SHP77 (cell line): ENCODE measurements at regions not wholly inside any gene's neighbourhood (a gene's known extent, or its start where the extent isn't known, plus 50 kb on each side); places are given as distances from the start of the nearest gene placed in this dataset.

Experiments used
- DNase-seq, 2 experiments: peaks; one replicate each; lab custom pipeline; 2025; lab: John Stamatoyannopoulos, UW

- DNase-seq: no peak
These were observed 467.7 kb upstream of the FAT3 start for GRCh38 chr11:91756829-91757480.

GRCh38 chr11:91755951-91756707, 468.5 kb upstream of the FAT3 start:
- no peak for DNase-seq

GRCh38 chr11:91755526-91755925, 469.1 kb upstream of the FAT3 start:
- no peak for DNase-seq

- DNase-seq: no peak
These were observed 475.4 kb upstream of the FAT3 start for GRCh38 chr11:91749251-91749650.

GRCh38 chr11:91742155-91742554, 482.5 kb upstream of the FAT3 start:
- no peak for DNase-seq

- no peak for DNase-seq
These were observed 493.6 kb upstream of the FAT3 start for GRCh38 chr11:91731051-91731450.

GRCh38 chr11:91730620-91731019, 494.0 kb upstream of the FAT3 start:
- DNase-seq: no peak

GRCh38 chr11:91730057-91730456, 494.6 kb upstream of the FAT3 start:
- DNase-seq: no peak

GRCh38 chr11:91717169-91717568, 507.4 kb upstream of the FAT3 start:
- DNase-seq: no peak

- DNase-seq: no peak
These were observed 516.8 kb upstream of the FAT3 start for GRCh38 chr11:91707652-91708482.

- DNase-seq: no peak
These were observed 521.6 kb upstream of the FAT3 start for GRCh38 chr11:91703042-91703441.

GRCh38 chr11:91700854-91701253, 523.8 kb upstream of the FAT3 start:
- DNase-seq: no peak

GRCh38 chr11:91698845-91699244, 525.8 kb upstream of the FAT3 start:
- DNase-seq: no peak

GRCh38 chr11:91694331-91694730, 530.3 kb upstream of the FAT3 start:
- DNase-seq: no peak

- DNase-seq: no peak
These were observed 532.7 kb upstream of the FAT3 start for GRCh38 chr11:91691872-91692271.

GRCh38 chr11:91688672-91689071, 535.9 kb upstream of the FAT3 start:
- DNase-seq: no peak

- peak in 1 of 2 experiments; percentile 14 for DNase-seq
These were observed 537.9 kb upstream of the FAT3 start for GRCh38 chr11:91686700-91687099.

GRCh38 chr11:91686281-91686680, 538.3 kb upstream of the FAT3 start:
- DNase-seq: no peak

- no peak for DNase-seq
These were observed 550.9 kb upstream of the FAT3 start for GRCh38 chr11:91673705-91674104.

- DNase-seq: no peak
These were observed 560.1 kb upstream of the FAT3 start for GRCh38 chr11:91664521-91664920.

GRCh38 chr11:91660036-91660435, 564.6 kb upstream of the FAT3 start:
- no peak for DNase-seq

- no peak for DNase-seq
These were observed 569.9 kb upstream of the FAT3 start for GRCh38 chr11:91654686-91655085.
